ENCODE measurements at regions not wholly inside any gene's neighbourhood (a gene's known extent, or its start where the extent isn't known, plus 50 kb on each side); places are given as distances from the start of the nearest gene placed in this dataset.

DNA sequence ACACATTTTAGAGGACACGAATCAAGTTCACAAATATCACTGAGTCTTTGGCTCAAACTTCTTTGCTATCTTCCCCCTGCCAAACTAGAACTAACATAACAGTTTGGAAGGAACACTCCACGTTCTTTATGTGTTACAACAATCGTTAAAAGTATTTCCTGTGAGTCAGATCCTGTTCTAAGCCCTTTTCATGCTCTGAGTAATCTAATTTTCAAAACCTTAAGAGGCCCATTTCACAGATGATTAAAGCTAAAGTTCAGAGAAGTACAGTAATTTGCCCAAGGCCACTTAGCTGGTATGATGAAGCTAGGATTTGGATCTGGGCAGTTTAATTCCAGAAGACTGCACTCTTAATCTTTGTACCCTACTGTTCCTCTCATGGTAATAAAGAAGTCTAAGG lies 854.4 kb upstream of the INTU start:
- no TSS peak for BruUV-seq (replicated peaks)

More for the DNA sequence above, 854.4 kb upstream of the INTU start:
- Histone ChIP-seq H3K36me3 (ENCODE audit: control insufficient read depth in 2 of 2, extremely low read depth in 1 of 2, insufficient read depth in 2 of 2, low read length in 2 of 2) (no peaks in the 10 kb centered on the region), H3K27ac (ENCODE audit: insufficient read depth, low read depth, low read length) (peak overlapping the region; percentile 66), H3K27me3 (ENCODE audit: control insufficient read depth in 2 of 2, insufficient read depth in 2 of 2, low read length in 2 of 2) (no peaks in the 10 kb centered on the region), H3K9ac (replicated peaks; ENCODE audit: extremely low read depth, insufficient read depth, low read length) (no peak overlapping the region), H3K4me1 (ENCODE audit: control insufficient read depth, extremely low read depth, insufficient read depth, low read length) (peaks cover 18% of the 10 kb centered on the region), H3K79me2 (ENCODE audit: control insufficient read depth, insufficient read depth, low read length) (no peaks in the 10 kb centered on the region), H3K4me2 (ENCODE audit: insufficient read depth, low read length) (peak overlapping the region; percentile 75), H3K9me1 (replicated peaks; ENCODE audit: control insufficient read depth, extremely low read depth, insufficient read depth, low read length) (no peaks in the 10 kb centered on the region), H4K20me1 (replicated peaks; ENCODE audit: control insufficient read depth, extremely low read depth, insufficient read depth, low read length) (no peaks in the 10 kb centered on the region), H3K4me3 (replicated peaks in 1 of 3; ENCODE audit: insufficient read depth in 1 of 3, low read depth in 1 of 3, low read length in 3 of 3) (no peak overlapping the region), H2AFZ (ENCODE audit: low read depth, low read length) (no peak overlapping the region), H3K9me3 (replicated peaks; ENCODE audit: control insufficient read depth, insufficient read depth, low read length) (no peaks in the 10 kb centered on the region)
- dilution Hi-C loops (cut with MboI; ENCODE audit: extremely low pct_ligation_motif_present, low sequenced_read_pairs), result no loop called here
- DNase-seq (ENCODE audit: low read depth, low spot score), result peak; percentile 71
- peak; percentile 82 for TF ChIP-seq JUN (IDR thresholded peaks at IDR 0.05; ENCODE audit: borderline replicate concordance, insufficient read depth, insufficient read length, low read depth)
- TF ChIP-seq, protein P1, sequence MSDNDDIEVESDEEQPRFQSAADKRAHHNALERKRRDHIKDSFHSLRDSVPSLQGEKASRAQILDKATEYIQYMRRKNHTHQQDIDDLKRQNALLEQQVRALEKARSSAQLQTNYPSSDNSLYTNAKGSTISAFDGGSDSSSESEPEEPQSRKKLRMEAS (IDR thresholded peaks at IDR 0.05; ENCODE audit: insufficient read depth, insufficient read length), result no peak
- no peak for TF ChIP-seq GATA2 (IDR thresholded peaks at IDR 0.05; ENCODE audit: insufficient read depth, insufficient read length, low read depth, low read length)
- peak; percentile 58 for TF ChIP-seq POLR2AphosphoS5 (IDR thresholded peaks at IDR 0.05; ENCODE audit: insufficient read depth, low read depth, low read length)
- peak; percentile 68 for TF ChIP-seq FOS (IDR thresholded peaks at IDR 0.05; ENCODE audit: borderline replicate concordance, insufficient read depth, low read length)
- no peak for TF ChIP-seq POLR2A (IDR thresholded peaks at IDR 0.05; ENCODE audit: low read depth, low read length)
- TF ChIP-seq, protein P2, sequence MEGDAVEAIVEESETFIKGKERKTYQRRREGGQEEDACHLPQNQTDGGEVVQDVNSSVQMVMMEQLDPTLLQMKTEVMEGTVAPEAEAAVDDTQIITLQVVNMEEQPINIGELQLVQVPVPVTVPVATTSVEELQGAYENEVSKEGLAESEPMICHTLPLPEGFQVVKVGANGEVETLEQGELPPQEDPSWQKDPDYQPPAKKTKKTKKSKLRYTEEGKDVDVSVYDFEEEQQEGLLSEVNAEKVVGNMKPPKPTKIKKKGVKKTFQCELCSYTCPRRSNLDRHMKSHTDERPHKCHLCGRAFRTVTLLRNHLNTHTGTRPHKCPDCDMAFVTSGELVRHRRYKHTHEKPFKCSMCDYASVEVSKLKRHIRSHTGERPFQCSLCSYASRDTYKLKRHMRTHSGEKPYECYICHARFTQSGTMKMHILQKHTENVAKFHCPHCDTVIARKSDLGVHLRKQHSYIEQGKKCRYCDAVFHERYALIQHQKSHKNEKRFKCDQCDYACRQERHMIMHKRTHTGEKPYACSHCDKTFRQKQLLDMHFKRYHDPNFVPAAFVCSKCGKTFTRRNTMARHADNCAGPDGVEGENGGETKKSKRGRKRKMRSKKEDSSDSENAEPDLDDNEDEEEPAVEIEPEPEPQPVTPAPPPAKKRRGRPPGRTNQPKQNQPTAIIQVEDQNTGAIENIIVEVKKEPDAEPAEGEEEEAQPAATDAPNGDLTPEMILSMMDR (IDR thresholded peaks at IDR 0.05; ENCODE audit: extremely low read depth in 1 of 2, insufficient read depth in 1 of 2, low read depth in 1 of 2, low read length in 2 of 2), result no peak
- TF ChIP-seq EZH2 (IDR thresholded peaks at IDR 0.05; ENCODE audit: borderline replicate concordance, low read depth, low read length, severe bottlenecking), result no peak
- CTCF ChIA-PET, result interaction anchor here (1.0 kb wide), 1 partner anchor 10 kb away, joined by 3 read pairs; no protein-coding TSS in a partner anchor
- POLR2A ChIA-PET, result no interaction called here
- intact Hi-C loops (cut with micrococcal nuclease), result loop anchor here (1.0 to 5.0 kb wide), 2 partner anchors 72 to 1461 kb away; no protein-coding TSS in a partner anchor
- FAIRE-seq, result peak; percentile 93
